Upper lobe of left lung (tissue), 4 donors: ENCODE measurements at regions not wholly inside any gene's neighbourhood (a gene's known extent, or its start where the extent isn't known, plus 50 kb on each side); places are given as distances from the start of the nearest gene placed in this dataset.

Experiments used
- CTCF ChIP-seq, 6 experiments: fragments of 450-650 bp in 4 of 6; fragments of 200-600 bp in 2 of 6; sonication (generic) in 2 of 6; IDR thresholded peaks; one replicate each; pipeline ENCODE4 v1.5.1; 2016 to 2019; ENCODE audit warnings: antibody characterized with exemption in 6 of 6
- POLR2A ChIP-seq, 4 donors: fragments of 450-650 bp; IDR thresholded peaks; one replicate each; pipeline ENCODE4 v1.5.1; 2016 to 2017; ENCODE audit warnings: antibody characterized with exemption in 4 of 4, mild to moderate bottlenecking in 2 of 4

DNA sequence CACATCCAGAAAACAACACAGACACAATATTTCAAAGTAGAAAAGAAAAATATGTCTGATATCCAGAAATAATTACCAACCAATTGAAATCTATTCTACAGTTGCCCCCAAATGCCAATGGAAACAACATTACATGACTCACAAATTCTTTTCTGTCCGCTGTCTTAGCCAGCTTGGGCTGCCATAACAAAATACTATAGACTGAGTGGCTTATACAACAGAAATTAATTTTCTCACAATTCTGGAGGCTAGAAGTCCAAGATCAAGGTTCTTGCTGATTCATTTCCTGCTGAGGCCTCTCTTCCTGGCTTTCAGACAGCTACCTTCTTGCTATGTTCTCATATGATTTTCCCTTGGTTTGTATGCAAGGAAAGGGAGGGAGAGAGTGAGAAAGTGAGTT lies 698.1 kb downstream of the DHX35 start:
- TF ChIP-seq CTCF (IDR thresholded peaks at IDR 0.05) (no peak), POLR2A (IDR thresholded peaks at IDR 0.05) (no peak)
